PC-9 (cell line): ENCODE measurements at regions not wholly inside any gene's neighbourhood (a gene's known extent, or its start where the extent isn't known, plus 50 kb on each side); places are given as distances from the start of the nearest gene placed in this dataset.

Experiments
- BruUV-seq: library from RNA; stranded (reverse); fragments of 400-500 nt; replicated peaks from 2 replicates; lab custom pipeline; 2021; lab: Mats Ljungman, UMichigan
- CTCF ChIA-PET: fragments of 300-600 bp; sonication (Branson Sonifier 250); formaldehyde crosslinking; loops from one replicate; lab custom pipeline; 2022; ENCODE audit warnings: antibody characterized with exemption; lab: Charles Lee
- POLR2A ChIA-PET: fragments of 300-600 bp; sonication (Branson Sonifier 250); formaldehyde crosslinking; loops from one replicate; lab custom pipeline; 2022; ENCODE audit warnings: antibody characterized with exemption; ENCODE audit not compliant: unreplicated experiment; lab: Charles Lee
- DNase-seq, 2 experiments: peaks; one replicate each; pipeline versions ENCODE4 v3.0.0 to v3.0.0-alpha.2; 2015 to 2022; ENCODE audit warnings: mixed read lengths in 1 of 2
- H2AFZ ChIP-seq: fragments of 200-600 bp; sonication (generic); 2 replicates; pipeline ENCODE4 v1.8.1; 2017; ENCODE audit warnings: antibody characterized with exemption
- H3F3A ChIP-seq: fragments of 200-600 bp; sonication (generic); 2 replicates; pipeline ENCODE4 v1.8.1; 2017; ENCODE audit warnings: antibody characterized with exemption, mild to moderate bottlenecking, low read depth; ENCODE audit not compliant: insufficient read depth
- H3K27ac ChIP-seq: fragments of 200-600 bp; sonication (generic); 2 replicates; pipeline ENCODE4 v1.6.1; 2016; ENCODE audit warnings: mixed run types
- H3K27me3 ChIP-seq: fragments of 200-600 bp; sonication (generic); 2 replicates; pipeline ENCODE4 v1.6.1; 2016; ENCODE audit warnings: low read depth, mixed run types; ENCODE audit not compliant: insufficient read depth
- H3K36me3 ChIP-seq: fragments of 200-600 bp; sonication (generic); 2 replicates; pipeline ENCODE4 v1.6.1; 2016; ENCODE audit warnings: low read depth, mixed run types
- H3K4me1 ChIP-seq: fragments of 200-600 bp; sonication (generic); replicated peaks from 2 replicates; pipeline ENCODE4 v1.6.1; 2016; ENCODE audit warnings: mixed run types; ENCODE audit not compliant: insufficient read depth
- H3K4me2 ChIP-seq: fragments of 200-600 bp; sonication (generic); 2 replicates; pipeline ENCODE4 v1.6.1; 2017; ENCODE audit warnings: mixed run types
- H3K4me3 ChIP-seq: fragments of 200-600 bp; sonication (generic); 2 replicates; pipeline ENCODE4 v1.6.1; 2016; ENCODE audit warnings: mixed run types
- H3K79me2 ChIP-seq: fragments of 200-600 bp; sonication (generic); 2 replicates; pipeline ENCODE4 v1.6.1; 2017; ENCODE audit warnings: low read depth, mixed run types
- H3K9me2 ChIP-seq: fragments of 200-600 bp; sonication (generic); 2 replicates; pipeline ENCODE4 v1.8.1; 2017; ENCODE audit warnings: mild to moderate bottlenecking; ENCODE audit not compliant: insufficient read depth
- H3K9me3 ChIP-seq: fragments of 200-600 bp; sonication (generic); 2 replicates; pipeline ENCODE4 v1.8.1; 2016; ENCODE audit warnings: low read depth; ENCODE audit not compliant: insufficient read depth
- H4K20me1 ChIP-seq: fragments of 200-600 bp; sonication (generic); 2 replicates; pipeline ENCODE4 v1.8.1; 2017; ENCODE audit not compliant: insufficient read depth
- EZH2 ChIP-seq: fragments of 200-600 bp; sonication (generic); IDR thresholded peaks from 2 replicates; pipeline ENCODE4 v1.8.0; 2017; ENCODE audit warnings: antibody characterized with exemption, low read depth
- intact Hi-C: fragments of 100-400 bp; cut with micrococcal nuclease; formaldehyde crosslinking; loops from one replicate; pipeline ENCODE4 v1.10.0; 2022; ENCODE audit not compliant: unreplicated experiment
- TF ChIP-seq, protein P1 (sequence below): fragments of 200-600 bp; sonication (generic); conservative IDR thresholded peaks from 2 replicates; pipeline ENCODE4 v1.6.1; 2017; ENCODE audit warnings: mixed run types, antibody characterized with exemption, mild to moderate bottlenecking, moderate library complexity

DNA sequence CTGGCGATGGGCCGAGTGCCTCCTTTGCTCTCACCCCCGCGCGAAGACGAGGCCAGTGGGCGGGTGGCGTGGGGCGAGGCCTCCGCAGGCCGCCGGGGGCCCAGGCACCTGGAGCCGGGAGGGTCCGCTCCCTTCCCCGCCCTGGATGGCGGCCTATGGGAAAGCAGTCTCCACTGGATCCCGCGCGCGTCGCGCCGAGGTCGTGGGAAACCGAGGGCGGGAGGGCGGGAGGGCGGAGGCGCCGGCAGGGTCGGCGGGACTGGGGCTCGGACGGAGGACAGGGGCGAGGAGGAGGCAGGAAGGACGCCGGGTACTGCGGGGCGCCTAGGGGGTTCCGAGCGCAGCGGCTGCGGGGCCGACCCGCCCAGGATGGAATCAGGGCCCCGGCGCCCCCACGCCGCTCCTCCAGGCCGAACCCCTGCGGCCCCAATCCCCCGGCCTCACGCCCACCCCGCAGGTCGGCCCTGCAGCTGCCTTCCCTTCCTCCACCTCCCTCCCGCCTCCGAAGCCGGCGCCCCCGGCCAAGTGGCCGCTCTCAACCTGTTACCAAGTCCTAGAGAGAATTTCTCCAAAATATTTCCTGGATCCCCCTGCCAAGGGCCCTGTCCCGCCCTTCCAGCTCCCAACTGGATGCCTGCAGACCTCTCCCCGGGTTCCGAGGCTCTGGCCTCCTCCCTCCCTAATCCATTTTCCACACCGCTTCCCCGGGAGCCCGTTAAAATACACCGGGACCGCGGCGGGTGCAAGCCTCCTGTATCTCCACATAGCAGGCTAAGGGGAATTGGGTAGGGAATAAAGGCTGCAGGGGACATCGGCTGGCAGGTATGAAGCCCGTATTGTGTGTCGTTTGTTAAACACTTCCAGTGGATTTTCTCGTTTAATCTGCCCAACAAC lies 146.3 kb downstream of the ERCC6L2 start:
- intact Hi-C loops: no loop called here
- CTCF ChIA-PET: no interaction called here
- POLR2A ChIA-PET: no interaction called here
- H3F3A ChIP-seq: no peaks in the 10 kb centered on the region
- no peak overlapping the region for H3K4me3 ChIP-seq
- no peaks in the 10 kb centered on the region for H3K27me3 ChIP-seq
- no peak for TF ChIP-seq EZH2
- TF ChIP-seq, protein P1, sequence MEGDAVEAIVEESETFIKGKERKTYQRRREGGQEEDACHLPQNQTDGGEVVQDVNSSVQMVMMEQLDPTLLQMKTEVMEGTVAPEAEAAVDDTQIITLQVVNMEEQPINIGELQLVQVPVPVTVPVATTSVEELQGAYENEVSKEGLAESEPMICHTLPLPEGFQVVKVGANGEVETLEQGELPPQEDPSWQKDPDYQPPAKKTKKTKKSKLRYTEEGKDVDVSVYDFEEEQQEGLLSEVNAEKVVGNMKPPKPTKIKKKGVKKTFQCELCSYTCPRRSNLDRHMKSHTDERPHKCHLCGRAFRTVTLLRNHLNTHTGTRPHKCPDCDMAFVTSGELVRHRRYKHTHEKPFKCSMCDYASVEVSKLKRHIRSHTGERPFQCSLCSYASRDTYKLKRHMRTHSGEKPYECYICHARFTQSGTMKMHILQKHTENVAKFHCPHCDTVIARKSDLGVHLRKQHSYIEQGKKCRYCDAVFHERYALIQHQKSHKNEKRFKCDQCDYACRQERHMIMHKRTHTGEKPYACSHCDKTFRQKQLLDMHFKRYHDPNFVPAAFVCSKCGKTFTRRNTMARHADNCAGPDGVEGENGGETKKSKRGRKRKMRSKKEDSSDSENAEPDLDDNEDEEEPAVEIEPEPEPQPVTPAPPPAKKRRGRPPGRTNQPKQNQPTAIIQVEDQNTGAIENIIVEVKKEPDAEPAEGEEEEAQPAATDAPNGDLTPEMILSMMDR: no peak
- H3K9me3 ChIP-seq: no peaks in the 10 kb centered on the region
- no peaks in the 10 kb centered on the region for H3K36me3 ChIP-seq
- no peak overlapping the region for H3K27ac ChIP-seq
- no peaks in the 10 kb centered on the region for H3K4me1 ChIP-seq
- H4K20me1 ChIP-seq: no peaks in the 10 kb centered on the region
- no peak overlapping the region for H2AFZ ChIP-seq
- no peaks in the 10 kb centered on the region for H3K9me2 ChIP-seq
- no peak for DNase-seq
- no peak overlapping the region for H3K4me2 ChIP-seq
- no TSS peak for BruUV-seq
- no peaks in the 10 kb centered on the region for H3K79me2 ChIP-seq

DNA sequence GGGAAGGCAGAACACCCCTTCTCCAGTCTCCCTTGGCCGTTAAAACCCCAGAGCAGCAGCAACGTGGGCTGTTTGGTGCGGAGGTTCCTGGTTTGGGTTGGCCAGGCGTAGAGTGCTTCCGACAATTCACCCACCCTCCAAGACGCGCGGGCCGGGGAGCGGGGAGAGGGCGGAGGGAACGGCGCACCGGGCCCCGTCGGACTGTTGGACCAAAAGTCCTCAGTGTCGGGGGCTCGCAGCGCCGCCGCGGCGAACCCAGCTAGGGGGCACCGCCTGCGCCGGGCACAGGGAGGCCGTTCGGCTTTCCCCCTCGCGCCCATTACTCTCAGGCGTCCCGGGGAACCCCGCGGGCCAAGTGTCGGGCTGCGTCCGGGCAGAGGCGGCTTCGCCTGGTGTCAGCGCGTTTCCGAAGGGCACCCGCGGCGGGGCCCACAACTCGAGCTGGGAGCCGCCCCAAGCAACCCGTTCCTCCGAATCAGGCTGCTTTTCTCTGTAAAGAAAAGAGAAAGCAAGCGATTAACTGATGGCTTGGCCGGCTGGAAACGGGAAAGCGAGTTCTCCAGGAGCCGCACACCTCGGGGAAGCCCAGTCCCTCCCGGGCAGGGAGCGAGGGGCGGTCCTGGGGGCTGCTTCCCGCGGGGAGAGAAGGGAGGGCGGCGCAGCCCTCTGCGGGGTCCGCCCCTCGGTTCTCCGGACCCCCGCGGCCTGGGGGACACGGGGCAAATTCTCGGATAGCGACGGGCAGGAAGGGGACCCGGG lies 145.5 kb downstream of the ERCC6L2 start:
- intact Hi-C loops: no loop called here
- H2AFZ ChIP-seq: no peak overlapping the region
- TF ChIP-seq, protein P1: no peak
- TF ChIP-seq EZH2: no peak
- no peak overlapping the region for H3K4me3 ChIP-seq
- no peaks in the 10 kb centered on the region for H3K36me3 ChIP-seq
- no peaks in the 10 kb centered on the region for H3K9me2 ChIP-seq
- ChIA-PET CTCF (no interaction called here), POLR2A (no interaction called here)
- H4K20me1 ChIP-seq: no peaks in the 10 kb centered on the region
- no peaks in the 10 kb centered on the region for H3K27me3 ChIP-seq
- H3K4me1 ChIP-seq: no peaks in the 10 kb centered on the region
- H3K27ac ChIP-seq: no peak overlapping the region
- no TSS peak for BruUV-seq
- no peak for DNase-seq
- no peak overlapping the region for H3K4me2 ChIP-seq
- no peaks in the 10 kb centered on the region for H3K9me3 ChIP-seq
- H3F3A ChIP-seq: no peaks in the 10 kb centered on the region
- H3K79me2 ChIP-seq: no peaks in the 10 kb centered on the region

DNA sequence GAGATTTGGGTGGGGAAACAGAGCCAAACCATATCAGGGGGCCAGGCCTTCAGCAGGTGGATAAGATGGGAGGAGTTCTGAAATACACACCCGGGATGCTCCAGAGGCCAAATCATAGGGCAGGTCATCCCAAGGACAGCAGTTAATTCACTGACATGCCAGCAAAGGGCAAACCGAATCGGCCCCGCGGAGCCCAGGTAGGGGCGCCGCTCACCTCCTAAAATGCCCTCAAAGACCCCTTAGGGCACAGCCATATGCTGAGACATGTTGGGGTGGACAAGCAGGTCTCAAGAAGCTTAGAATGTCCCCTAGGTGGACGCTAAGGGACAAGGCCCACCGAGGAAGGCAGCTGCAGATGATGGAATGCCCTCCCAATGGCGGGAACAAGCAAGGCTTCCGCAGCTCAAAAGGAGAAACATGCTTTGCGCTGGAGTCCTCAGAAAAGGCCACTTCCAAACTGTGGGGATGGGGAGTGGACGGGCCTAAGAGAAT lies 144.9 kb downstream of the ERCC6L2 start:
- Histone ChIP-seq H3K36me3 (no peaks in the 10 kb centered on the region), H3F3A (no peaks in the 10 kb centered on the region), H3K27ac (no peak overlapping the region), H3K4me1 (no peaks in the 10 kb centered on the region), H3K27me3 (no peaks in the 10 kb centered on the region), H3K4me3 (no peak overlapping the region), H3K9me2 (no peaks in the 10 kb centered on the region), H4K20me1 (no peaks in the 10 kb centered on the region), H3K9me3 (no peaks in the 10 kb centered on the region), H3K79me2 (no peaks in the 10 kb centered on the region), H3K4me2 (no peak overlapping the region), H2AFZ (no peak overlapping the region)
- no TSS peak for BruUV-seq
- ChIA-PET CTCF (no interaction called here), POLR2A (no interaction called here)
- DNase-seq: no peak
- TF ChIP-seq EZH2: no peak
- TF ChIP-seq, protein P1: no peak
- intact Hi-C loops: no loop called here
